DMS79 treated with DMSO at 0.1 percent for 48 hours (cell line): ENCODE measurements at regions not wholly inside any gene's neighbourhood (a gene's known extent, or its start where the extent isn't known, plus 50 kb on each side); places are given as distances from the start of the nearest gene placed in this dataset.
A peak's percentile ranks its signal among the peaks of the same experiment; 100 is the strongest.

Source experiments
- DNase-seq: peaks from one replicate; lab custom pipeline; 2025; lab: John Stamatoyannopoulos, UW

- DNase-seq = no peak
These were observed 199.6 kb upstream of the IL12A start for GRCh38 chr3:159789017-159789416.

GRCh38 chr3:159789742-159790635, 198.6 kb upstream of the IL12A start:
- DNase-seq = no peak

GRCh38 chr3:159791336-159791735, 197.3 kb upstream of the IL12A start:
- no peak for DNase-seq

GRCh38 chr3:159792070-159792469, 196.6 kb upstream of the IL12A start:
- no peak for DNase-seq

GRCh38 chr3:159795042-159795441, 193.6 kb upstream of the IL12A start:
- DNase-seq = no peak

- DNase-seq = no peak
These were observed 192.9 kb upstream of the IL12A start for GRCh38 chr3:159795681-159796175.

- no peak for DNase-seq
These were observed 192.4 kb upstream of the IL12A start for GRCh38 chr3:159796226-159796625.

- no peak for DNase-seq
These were observed 191.9 kb upstream of the IL12A start for GRCh38 chr3:159796744-159797143.

- DNase-seq = no peak
These were observed 190.9 kb upstream of the IL12A start for GRCh38 chr3:159797771-159798170.

GRCh38 chr3:159798951-159799350, 189.7 kb upstream of the IL12A start:
- no peak for DNase-seq

- no peak for DNase-seq
These were observed 188.0 kb upstream of the IL12A start for GRCh38 chr3:159800434-159801155.

- no peak for DNase-seq
These were observed 185.8 kb upstream of the IL12A start for GRCh38 chr3:159802864-159803263.

- no peak for DNase-seq
These were observed 185.2 kb upstream of the IL12A start for GRCh38 chr3:159803459-159803858.

GRCh38 chr3:159804726-159805410, 183.8 kb upstream of the IL12A start:
- DNase-seq = peak; percentile 81

- no peak for DNase-seq
These were observed 183.2 kb upstream of the IL12A start for GRCh38 chr3:159805411-159805772.

- DNase-seq = peak; percentile 50
These were observed 182.2 kb upstream of the IL12A start for GRCh38 chr3:159806412-159806811.

GRCh38 chr3:159807137-159808040, 181.2 kb upstream of the IL12A start:
- DNase-seq = peak; percentile 76

GRCh38 chr3:159813822-159814531, 174.7 kb upstream of the IL12A start:
- no peak for DNase-seq

- no peak for DNase-seq
These were observed 172.1 kb upstream of the IL12A start for GRCh38 chr3:159816512-159816911.

- peak; percentile 18 for DNase-seq
These were observed 171.5 kb upstream of the IL12A start for GRCh38 chr3:159817126-159817525.

- DNase-seq = no peak
These were observed 171.1 kb upstream of the IL12A start for GRCh38 chr3:159817571-159817970.
